ENCODE measurements at regions not wholly inside any gene's neighbourhood (a gene's known extent, or its start where the extent isn't known, plus 50 kb on each side); places are given as distances from the start of the nearest gene placed in this dataset.
A peak's percentile ranks its signal among the peaks of the same experiment; 100 is the strongest.
"Not testable (repeated sequence)": the region's sequence is repeated elsewhere in the genome, so short reads cannot be mapped to it uniquely, and the experiment has no call there.

- not testable (repeated sequence) for DNase-seq
These were observed 741.2 kb upstream of the ZNF608 start for GRCh38 chr5:125487652-125488051.

GRCh38 chr5:125489146-125489545 is 742.7 kb upstream of the ZNF608 start:
- peak; percentile 41 for DNase-seq

GRCh38 chr5:125491986-125492492 is 745.6 kb upstream of the ZNF608 start:
- DNase-seq, result no peak

- DNase-seq, result no peak
These were observed 746.5 kb upstream of the ZNF608 start for GRCh38 chr5:125492977-125493376.

GRCh38 chr5:125496393-125496792 is 750.0 kb upstream of the ZNF608 start:
- no peak for DNase-seq

- no peak for DNase-seq
These were observed 751.2 kb upstream of the ZNF608 start for GRCh38 chr5:125497651-125498050.

- no peak for DNase-seq
These were observed 753.3 kb upstream of the ZNF608 start for GRCh38 chr5:125499636-125500332.

GRCh38 chr5:125501396-125501795 is 755.0 kb upstream of the ZNF608 start:
- DNase-seq, result no peak

- DNase-seq, result no peak
These were observed 757.5 kb upstream of the ZNF608 start for GRCh38 chr5:125503946-125504345.

- DNase-seq, result no peak
These were observed 758.7 kb upstream of the ZNF608 start for GRCh38 chr5:125505115-125505514.

- DNase-seq, result no peak
These were observed 759.7 kb upstream of the ZNF608 start for GRCh38 chr5:125506124-125506523.

GRCh38 chr5:125508225-125508624 is 761.8 kb upstream of the ZNF608 start:
- no peak for DNase-seq

GRCh38 chr5:125510651-125511050 is 764.2 kb upstream of the ZNF608 start:
- no peak for DNase-seq

- no peak for DNase-seq
These were observed 771.6 kb upstream of the ZNF608 start for GRCh38 chr5:125517973-125518550.

- no peak for DNase-seq
These were observed 774.9 kb upstream of the ZNF608 start for GRCh38 chr5:125521289-125521688.

- no peak for DNase-seq
These were observed 778.9 kb upstream of the ZNF608 start for GRCh38 chr5:125525356-125525755.

- no peak for DNase-seq
These were observed 780.5 kb upstream of the ZNF608 start for GRCh38 chr5:125526966-125527365.

GRCh38 chr5:125528881-125529280 is 782.4 kb upstream of the ZNF608 start:
- no peak for DNase-seq

- DNase-seq, result no peak
These were observed 784.6 kb upstream of the ZNF608 start for GRCh38 chr5:125530833-125531615.

- no peak for DNase-seq
These were observed 789.7 kb upstream of the ZNF608 start for GRCh38 chr5:125536095-125536494.

- DNase-seq, result no peak
These were observed 790.1 kb upstream of the ZNF608 start for GRCh38 chr5:125536582-125536981.

GRCh38 chr5:125537661-125538060 is 791.2 kb upstream of the ZNF608 start:
- no peak for DNase-seq

- DNase-seq, result no peak
These were observed 792.0 kb upstream of the ZNF608 start for GRCh38 chr5:125538469-125538868.

GRCh38 chr5:125541085-125541484 is 794.6 kb upstream of the ZNF608 start:
- no peak for DNase-seq

Data from left hindlimb (tissue), 1 donor.